Breast epithelium (tissue), 3 donors: ENCODE measurements at regions not wholly inside any gene's neighbourhood (a gene's known extent, or its start where the extent isn't known, plus 50 kb on each side); places are given as distances from the start of the nearest gene placed in this dataset.
A peak's percentile ranks its signal among the peaks of the same experiment; 100 is the strongest.

ENCODE experiments used
- POLR2A ChIP-seq: fragments of 450-650 bp; IDR thresholded peaks from one replicate; pipeline ENCODE4 v1.6.1; 2016; ENCODE audit warnings: antibody characterized with exemption, mild to moderate bottlenecking, moderate library complexity
- POLR2AphosphoS5 ChIP-seq, 3 donors: sonication (generic); formaldehyde crosslinking; IDR thresholded peaks; one replicate each; pipeline ENCODE4 v1.6.1; 2017; ENCODE audit warnings: antibody characterized with exemption in 3 of 3
- TF ChIP-seq, protein P1 (sequence below), 3 donors: fragments of 450-650 bp; IDR thresholded peaks; one replicate each; pipeline ENCODE4 v1.5.1; 2016 to 2017; ENCODE audit warnings: antibody characterized with exemption in 3 of 3, mild to moderate bottlenecking in 3 of 3, moderate library complexity in 3 of 3

DNA sequence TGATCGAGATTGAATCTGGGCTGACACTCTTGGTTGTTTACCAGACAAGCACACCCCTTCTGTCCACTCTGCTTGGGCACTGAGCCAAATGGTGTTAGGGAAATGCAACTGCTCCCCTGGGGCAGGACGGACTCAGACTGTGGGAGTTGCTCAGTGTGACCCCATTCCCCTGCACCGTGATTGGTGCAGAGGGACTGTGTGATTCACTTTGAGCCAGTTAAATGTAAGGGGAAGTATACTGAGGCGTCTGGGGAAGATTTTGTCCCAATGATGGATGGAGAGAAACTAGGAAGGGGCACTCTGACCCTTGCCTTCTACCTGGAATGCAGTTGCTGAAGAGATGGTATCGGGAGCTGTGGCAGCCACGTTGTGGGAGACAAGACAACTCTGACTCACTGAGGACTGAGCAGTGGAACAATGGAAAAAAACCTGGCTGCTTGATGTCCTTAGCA is 196.0 kb upstream of the ANKRD55 start:
- TF ChIP-seq POLR2A: no peak
- TF ChIP-seq, protein P1, sequence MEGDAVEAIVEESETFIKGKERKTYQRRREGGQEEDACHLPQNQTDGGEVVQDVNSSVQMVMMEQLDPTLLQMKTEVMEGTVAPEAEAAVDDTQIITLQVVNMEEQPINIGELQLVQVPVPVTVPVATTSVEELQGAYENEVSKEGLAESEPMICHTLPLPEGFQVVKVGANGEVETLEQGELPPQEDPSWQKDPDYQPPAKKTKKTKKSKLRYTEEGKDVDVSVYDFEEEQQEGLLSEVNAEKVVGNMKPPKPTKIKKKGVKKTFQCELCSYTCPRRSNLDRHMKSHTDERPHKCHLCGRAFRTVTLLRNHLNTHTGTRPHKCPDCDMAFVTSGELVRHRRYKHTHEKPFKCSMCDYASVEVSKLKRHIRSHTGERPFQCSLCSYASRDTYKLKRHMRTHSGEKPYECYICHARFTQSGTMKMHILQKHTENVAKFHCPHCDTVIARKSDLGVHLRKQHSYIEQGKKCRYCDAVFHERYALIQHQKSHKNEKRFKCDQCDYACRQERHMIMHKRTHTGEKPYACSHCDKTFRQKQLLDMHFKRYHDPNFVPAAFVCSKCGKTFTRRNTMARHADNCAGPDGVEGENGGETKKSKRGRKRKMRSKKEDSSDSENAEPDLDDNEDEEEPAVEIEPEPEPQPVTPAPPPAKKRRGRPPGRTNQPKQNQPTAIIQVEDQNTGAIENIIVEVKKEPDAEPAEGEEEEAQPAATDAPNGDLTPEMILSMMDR (IDR thresholded peaks at IDR 0.05): no peak
- peak in 1 of 3 donors; percentile 17 for TF ChIP-seq POLR2AphosphoS5 (IDR thresholded peaks at IDR 0.05)
